ENCODE measurements at regions not wholly inside any gene's neighbourhood (a gene's known extent, or its start where the extent isn't known, plus 50 kb on each side); places are given as distances from the start of the nearest gene placed in this dataset.

DNA sequence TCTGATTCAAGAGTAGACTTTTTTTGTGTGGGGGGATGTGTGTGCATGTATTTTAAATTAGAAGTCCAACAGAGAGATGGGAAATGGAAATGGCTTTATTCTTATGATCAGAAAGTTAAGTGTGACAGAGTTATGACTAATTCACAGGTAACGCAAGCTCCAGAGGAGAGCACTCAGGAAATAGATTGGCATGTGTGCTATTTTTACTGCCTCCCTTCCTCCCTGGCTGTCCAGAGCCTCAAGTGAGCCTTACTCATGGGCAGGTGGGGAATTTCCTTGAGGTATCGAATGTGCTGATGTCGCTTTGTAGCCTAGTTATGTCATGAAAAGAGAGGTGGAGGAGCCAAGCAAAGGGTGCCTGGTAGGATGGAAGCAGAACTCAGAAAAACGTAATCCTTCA is 70.3 kb upstream of the BDNF start:
- H3K9me2 ChIP-seq (replicated peaks; ENCODE audit: control insufficient read depth, low read length), result no peaks in the 10 kb centered on the region
- no peaks in the 10 kb centered on the region for H4K20me1 ChIP-seq (ENCODE audit: control insufficient read depth, insufficient read depth, low read depth, low read length)
- H3K4me2 ChIP-seq (ENCODE audit: low read length), result no peak overlapping the region
- no peaks in the 10 kb centered on the region for H3K27me3 ChIP-seq (ENCODE audit: control insufficient read depth, low read length)
- H3K27ac ChIP-seq (ENCODE audit: low read depth, low read length), result no peak overlapping the region
- no peaks in the 10 kb centered on the region for H3K79me2 ChIP-seq (ENCODE audit: control insufficient read depth, low read length)
- H3K4me1 ChIP-seq (ENCODE audit: control insufficient read depth, low read length), result no peaks in the 10 kb centered on the region
- TF ChIP-seq EZH2phosphoT487 (IDR thresholded peaks at IDR 0.05; ENCODE audit: borderline replicate concordance, low read length), result no peak
- TF ChIP-seq, protein P1, sequence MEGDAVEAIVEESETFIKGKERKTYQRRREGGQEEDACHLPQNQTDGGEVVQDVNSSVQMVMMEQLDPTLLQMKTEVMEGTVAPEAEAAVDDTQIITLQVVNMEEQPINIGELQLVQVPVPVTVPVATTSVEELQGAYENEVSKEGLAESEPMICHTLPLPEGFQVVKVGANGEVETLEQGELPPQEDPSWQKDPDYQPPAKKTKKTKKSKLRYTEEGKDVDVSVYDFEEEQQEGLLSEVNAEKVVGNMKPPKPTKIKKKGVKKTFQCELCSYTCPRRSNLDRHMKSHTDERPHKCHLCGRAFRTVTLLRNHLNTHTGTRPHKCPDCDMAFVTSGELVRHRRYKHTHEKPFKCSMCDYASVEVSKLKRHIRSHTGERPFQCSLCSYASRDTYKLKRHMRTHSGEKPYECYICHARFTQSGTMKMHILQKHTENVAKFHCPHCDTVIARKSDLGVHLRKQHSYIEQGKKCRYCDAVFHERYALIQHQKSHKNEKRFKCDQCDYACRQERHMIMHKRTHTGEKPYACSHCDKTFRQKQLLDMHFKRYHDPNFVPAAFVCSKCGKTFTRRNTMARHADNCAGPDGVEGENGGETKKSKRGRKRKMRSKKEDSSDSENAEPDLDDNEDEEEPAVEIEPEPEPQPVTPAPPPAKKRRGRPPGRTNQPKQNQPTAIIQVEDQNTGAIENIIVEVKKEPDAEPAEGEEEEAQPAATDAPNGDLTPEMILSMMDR (IDR thresholded peaks at IDR 0.05; ENCODE audit: low read depth, low read length, poor library complexity, severe bottlenecking), result no peak
- H3F3A ChIP-seq (ENCODE audit: control insufficient read depth, insufficient read depth), result no peaks in the 10 kb centered on the region
- H3K4me3 ChIP-seq (ENCODE audit: low read length), result no peak overlapping the region
- H3K36me3 ChIP-seq (ENCODE audit: control insufficient read depth, low read length), result no peaks in the 10 kb centered on the region
- H3K9me3 ChIP-seq (ENCODE audit: control insufficient read depth, insufficient read depth, low read length), result no peaks in the 10 kb centered on the region

GRCh38 chr11:27763736-27764135 is 63.5 kb upstream of the BDNF start:
- H3K36me3 ChIP-seq (ENCODE audit: control insufficient read depth, low read length), result no peaks in the 10 kb centered on the region
- H3F3A ChIP-seq (ENCODE audit: control insufficient read depth, insufficient read depth), result no peaks in the 10 kb centered on the region
- no peaks in the 10 kb centered on the region for H3K27me3 ChIP-seq (ENCODE audit: control insufficient read depth, low read length)
- H3K27ac ChIP-seq (ENCODE audit: low read depth, low read length), result no peak overlapping the region
- H4K20me1 ChIP-seq (ENCODE audit: control insufficient read depth, insufficient read depth, low read depth, low read length), result no peaks in the 10 kb centered on the region
- H3K9me2 ChIP-seq (replicated peaks; ENCODE audit: control insufficient read depth, low read length), result no peaks in the 10 kb centered on the region
- H3K4me3 ChIP-seq (ENCODE audit: low read length), result no peak overlapping the region
- no peaks in the 10 kb centered on the region for H3K4me1 ChIP-seq (ENCODE audit: control insufficient read depth, low read length)
- TF ChIP-seq, protein P1 (IDR thresholded peaks at IDR 0.05; ENCODE audit: low read depth, low read length, poor library complexity, severe bottlenecking), result no peak
- TF ChIP-seq EZH2phosphoT487 (IDR thresholded peaks at IDR 0.05; ENCODE audit: borderline replicate concordance, low read length), result no peak
- no peak overlapping the region for H3K4me2 ChIP-seq (ENCODE audit: low read length)
- H3K9me3 ChIP-seq (ENCODE audit: control insufficient read depth, insufficient read depth, low read length), result no peaks in the 10 kb centered on the region
- H3K79me2 ChIP-seq (ENCODE audit: control insufficient read depth, low read length), result no peaks in the 10 kb centered on the region

GRCh38 chr11:27761356-27761755 is 61.1 kb upstream of the BDNF start:
- H3K79me2 ChIP-seq (ENCODE audit: control insufficient read depth, low read length), result no peaks in the 10 kb centered on the region
- no peaks in the 10 kb centered on the region for H3K9me2 ChIP-seq (replicated peaks; ENCODE audit: control insufficient read depth, low read length)
- H3K4me1 ChIP-seq (ENCODE audit: control insufficient read depth, low read length), result no peaks in the 10 kb centered on the region
- H3K9me3 ChIP-seq (ENCODE audit: control insufficient read depth, insufficient read depth, low read length), result no peaks in the 10 kb centered on the region
- no peak overlapping the region for H3K4me3 ChIP-seq (ENCODE audit: low read length)
- no peak overlapping the region for H3K4me2 ChIP-seq (ENCODE audit: low read length)
- H3F3A ChIP-seq (ENCODE audit: control insufficient read depth, insufficient read depth), result no peaks in the 10 kb centered on the region
- H3K27ac ChIP-seq (ENCODE audit: low read depth, low read length), result no peak overlapping the region
- no peak for TF ChIP-seq EZH2phosphoT487 (IDR thresholded peaks at IDR 0.05; ENCODE audit: borderline replicate concordance, low read length)
- TF ChIP-seq, protein P1 (IDR thresholded peaks at IDR 0.05; ENCODE audit: low read depth, low read length, poor library complexity, severe bottlenecking), result no peak
- no peaks in the 10 kb centered on the region for H4K20me1 ChIP-seq (ENCODE audit: control insufficient read depth, insufficient read depth, low read depth, low read length)
- no peaks in the 10 kb centered on the region for H3K36me3 ChIP-seq (ENCODE audit: control insufficient read depth, low read length)
- H3K27me3 ChIP-seq (ENCODE audit: control insufficient read depth, low read length), result no peaks in the 10 kb centered on the region

- Histone ChIP-seq H3K4me1 (ENCODE audit: control insufficient read depth, low read length) (no peaks in the 10 kb centered on the region), H3K27me3 (ENCODE audit: control insufficient read depth, low read length) (no peaks in the 10 kb centered on the region), H3K4me3 (ENCODE audit: low read length) (no peak overlapping the region), H4K20me1 (ENCODE audit: control insufficient read depth, insufficient read depth, low read depth, low read length) (no peaks in the 10 kb centered on the region), H3K9me2 (replicated peaks; ENCODE audit: control insufficient read depth, low read length) (no peaks in the 10 kb centered on the region), H3K27ac (ENCODE audit: low read depth, low read length) (no peak overlapping the region), H3K4me2 (ENCODE audit: low read length) (no peak overlapping the region), H3K79me2 (ENCODE audit: control insufficient read depth, low read length) (no peaks in the 10 kb centered on the region), H3F3A (ENCODE audit: control insufficient read depth, insufficient read depth) (no peaks in the 10 kb centered on the region), H3K9me3 (ENCODE audit: control insufficient read depth, insufficient read depth, low read length) (no peaks in the 10 kb centered on the region), H3K36me3 (ENCODE audit: control insufficient read depth, low read length) (no peaks in the 10 kb centered on the region)
- no peak for TF ChIP-seq EZH2phosphoT487 (IDR thresholded peaks at IDR 0.05; ENCODE audit: borderline replicate concordance, low read length)
- TF ChIP-seq, protein P1 (IDR thresholded peaks at IDR 0.05; ENCODE audit: low read depth, low read length, poor library complexity, severe bottlenecking), result no peak
Observed at GRCh38 chr11:27757953-27758352, 57.7 kb upstream of the BDNF start.

Data from DOHH2 (cell line).